T-helper 1 cell treated with Interleukin-12 subunit alpha and Interleukin-12 subunit beta and Interleukin-4 antibody, amounts not matched to agents 30 μg/mL and 1 μg/mL, for 36 hours (primary cell): ENCODE measurements at regions not wholly inside any gene's neighbourhood (a gene's known extent, or its start where the extent isn't known, plus 50 kb on each side); places are given as distances from the start of the nearest gene placed in this dataset.

Experiments used
- H3K27ac Mint-ChIP-seq: one replicate; pipeline ENCODE4 v1.8.0; 2021; ENCODE audit warnings: mild to moderate bottlenecking, mixed read lengths
- H3K27me3 Mint-ChIP-seq: one replicate; pipeline ENCODE4 v1.8.0; 2021; ENCODE audit warnings: low read depth, mixed read lengths
- H3K36me3 Mint-ChIP-seq: one replicate; pipeline ENCODE4 v1.8.0; 2021; ENCODE audit warnings: low read depth, mixed read lengths
- H3K4me1 Mint-ChIP-seq: one replicate; pipeline ENCODE4 v1.8.0; 2021; ENCODE audit warnings: low read depth, mixed read lengths
- H3K4me3 Mint-ChIP-seq: one replicate; pipeline ENCODE4 v1.8.0; 2021; ENCODE audit warnings: mild to moderate bottlenecking, moderate library complexity, mixed read lengths
- H3K9me3 Mint-ChIP-seq: one replicate; pipeline ENCODE4 v1.8.0; 2021; ENCODE audit warnings: mixed read lengths

- Mint-ChIP-seq H3K4me3 (no peak overlapping the region), H3K27ac (no peak overlapping the region), H3K4me1 (peaks cover 3% of the 10 kb centered on the region), H3K27me3 (no peaks in the 10 kb centered on the region), H3K9me3 (no peaks in the 10 kb centered on the region), H3K36me3 (peaks cover 1% of the 10 kb centered on the region)
Observed at GRCh38 chr3:30555968-30556367, 50.4 kb upstream of the TGFBR2 start.
